ENCODE measurements at regions not wholly inside any gene's neighbourhood (a gene's known extent, or its start where the extent isn't known, plus 50 kb on each side); places are given as distances from the start of the nearest gene placed in this dataset.
A peak's percentile ranks its signal among the peaks of the same experiment; 100 is the strongest.

- Histone ChIP-seq H3K4me3 (no peak overlapping the region), H3K9me3 (no peaks in the 10 kb centered on the region), H3K27me3 (no peaks in the 10 kb centered on the region), H3K36me3 (no peaks in the 10 kb centered on the region), H3K4me1 (ENCODE audit: insufficient read depth) (no peaks in the 10 kb centered on the region), H3K27ac (no peak overlapping the region)
- 79 to 81% (median 80%) methylated on average over 33 of the region's 33 CpGs for WGBS, 3 donors
- intact Hi-C loops (cut with DNase I): no loop called here
- DNase-seq: peak in 1 of 5 donors; percentile 5
- TF ChIP-seq POLR2A (IDR thresholded peaks at IDR 0.05): no peak
- no peak for TF ChIP-seq EP300 (IDR thresholded peaks at IDR 0.05)
- TF ChIP-seq, protein P1, sequence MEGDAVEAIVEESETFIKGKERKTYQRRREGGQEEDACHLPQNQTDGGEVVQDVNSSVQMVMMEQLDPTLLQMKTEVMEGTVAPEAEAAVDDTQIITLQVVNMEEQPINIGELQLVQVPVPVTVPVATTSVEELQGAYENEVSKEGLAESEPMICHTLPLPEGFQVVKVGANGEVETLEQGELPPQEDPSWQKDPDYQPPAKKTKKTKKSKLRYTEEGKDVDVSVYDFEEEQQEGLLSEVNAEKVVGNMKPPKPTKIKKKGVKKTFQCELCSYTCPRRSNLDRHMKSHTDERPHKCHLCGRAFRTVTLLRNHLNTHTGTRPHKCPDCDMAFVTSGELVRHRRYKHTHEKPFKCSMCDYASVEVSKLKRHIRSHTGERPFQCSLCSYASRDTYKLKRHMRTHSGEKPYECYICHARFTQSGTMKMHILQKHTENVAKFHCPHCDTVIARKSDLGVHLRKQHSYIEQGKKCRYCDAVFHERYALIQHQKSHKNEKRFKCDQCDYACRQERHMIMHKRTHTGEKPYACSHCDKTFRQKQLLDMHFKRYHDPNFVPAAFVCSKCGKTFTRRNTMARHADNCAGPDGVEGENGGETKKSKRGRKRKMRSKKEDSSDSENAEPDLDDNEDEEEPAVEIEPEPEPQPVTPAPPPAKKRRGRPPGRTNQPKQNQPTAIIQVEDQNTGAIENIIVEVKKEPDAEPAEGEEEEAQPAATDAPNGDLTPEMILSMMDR (IDR thresholded peaks at IDR 0.05): no peak
Measured at GRCh38 chr11:70528046-70528793, 129.9 kb downstream of the CTTN start.

GRCh38 chr11:70528794-70529580 is 130.7 kb downstream of the CTTN start:
- peak in 1 of 5 donors; percentile 7 for DNase-seq
- Histone ChIP-seq H3K4me3 (no peak overlapping the region), H3K27me3 (no peaks in the 10 kb centered on the region), H3K4me1 (ENCODE audit: insufficient read depth) (no peaks in the 10 kb centered on the region), H3K36me3 (no peaks in the 10 kb centered on the region), H3K9me3 (no peaks in the 10 kb centered on the region), H3K27ac (no peak overlapping the region)
- 86 to 89% (median 87%) methylated on average over 18 of the region's 18 CpGs for WGBS, 3 donors
- intact Hi-C loops (cut with DNase I): no loop called here
- TF ChIP-seq, protein P1 (IDR thresholded peaks at IDR 0.05): no peak
- no peak for TF ChIP-seq POLR2A (IDR thresholded peaks at IDR 0.05)
- no peak for TF ChIP-seq EP300 (IDR thresholded peaks at IDR 0.05)

DNA sequence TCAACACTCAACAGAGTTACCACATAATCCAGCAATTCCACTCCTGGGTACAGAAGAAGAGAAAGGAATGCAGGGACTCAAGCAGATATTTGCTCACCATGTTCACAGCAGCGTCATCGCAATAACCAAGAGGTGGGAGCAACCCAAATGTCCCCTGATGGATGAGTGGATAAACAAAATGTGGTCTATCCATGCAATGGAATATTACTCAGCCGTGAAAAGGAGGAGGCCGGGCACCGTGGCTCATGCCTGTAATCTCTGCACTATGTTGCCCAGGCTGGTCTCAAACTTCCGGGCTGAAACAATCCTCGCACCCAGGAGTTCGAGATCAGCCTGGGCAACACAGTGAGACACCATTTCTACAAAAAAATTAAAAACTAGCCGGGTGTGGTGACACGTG is 131.7 kb downstream of the CTTN start:
- no peaks in the 10 kb centered on the region for H3K4me1 ChIP-seq (ENCODE audit: insufficient read depth)
- intact Hi-C loops (cut with DNase I): no loop called here
- H3K27ac ChIP-seq: no peak overlapping the region
- WGBS, 3 donors: 86 to 96% (median 87%) methylated on average over 10 of the region's 10 CpGs
- DNase-seq: no peak
- H3K4me3 ChIP-seq: no peak overlapping the region
- no peaks in the 10 kb centered on the region for H3K9me3 ChIP-seq
- TF ChIP-seq, protein P1 (IDR thresholded peaks at IDR 0.05): no peak
- TF ChIP-seq EP300 (IDR thresholded peaks at IDR 0.05) (no peak), POLR2A (IDR thresholded peaks at IDR 0.05) (no peak)
- H3K27me3 ChIP-seq: no peaks in the 10 kb centered on the region
- H3K36me3 ChIP-seq: no peaks in the 10 kb centered on the region

DNA sequence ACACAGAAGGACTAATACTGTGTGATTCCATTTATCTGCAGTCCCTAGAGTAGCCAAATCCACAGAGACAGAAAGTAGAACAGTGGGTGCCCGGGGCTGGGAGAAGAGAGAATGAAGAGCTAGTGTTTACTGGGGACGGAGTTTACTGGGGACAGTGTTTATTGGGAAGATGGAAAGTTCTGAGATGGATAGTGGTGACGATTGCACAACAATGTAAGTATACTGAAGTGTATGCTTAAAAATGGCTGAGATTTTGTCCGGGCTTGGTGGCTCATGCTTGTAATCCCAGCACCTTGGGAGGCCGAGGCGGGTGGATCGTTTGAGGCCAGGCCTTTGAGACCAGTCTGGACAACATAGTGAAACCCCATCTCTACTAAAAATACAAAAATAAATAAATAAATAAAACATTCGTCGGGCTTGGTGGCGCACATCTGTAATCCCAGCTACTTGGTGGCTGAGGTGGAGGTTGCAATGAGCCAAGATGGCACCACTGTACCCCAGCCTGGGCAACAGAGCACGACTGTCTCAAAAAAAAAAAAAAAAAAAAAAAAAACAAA is 132.4 kb downstream of the CTTN start:
- peak in 1 of 5 donors; percentile 1 for DNase-seq
- intact Hi-C loops (cut with DNase I): no loop called here
- no peak for TF ChIP-seq EP300 (IDR thresholded peaks at IDR 0.05)
- no peak for TF ChIP-seq POLR2A (IDR thresholded peaks at IDR 0.05)
- TF ChIP-seq, protein P1 (IDR thresholded peaks at IDR 0.05): no peak
- Histone ChIP-seq H3K4me1 (ENCODE audit: insufficient read depth) (no peaks in the 10 kb centered on the region), H3K9me3 (no peaks in the 10 kb centered on the region), H3K4me3 (no peak overlapping the region), H3K27me3 (no peaks in the 10 kb centered on the region), H3K36me3 (no peaks in the 10 kb centered on the region), H3K27ac (no peak overlapping the region)
- WGBS, 3 donors: 88 to 90% (median 89%) methylated on average over 11 of the region's 11 CpGs

Measured in ovary (tissue), 7 donors.